ENCODE measurements at regions not wholly inside any gene's neighbourhood (a gene's known extent, or its start where the extent isn't known, plus 50 kb on each side); places are given as distances from the start of the nearest gene placed in this dataset.
A peak's percentile ranks its signal among the peaks of the same experiment; 100 is the strongest.
"Not testable (repeated sequence)": the region's sequence is repeated elsewhere in the genome, so short reads cannot be mapped to it uniquely, and the experiment has no call there.

- Histone ChIP-seq H3K4me1 (ENCODE audit: low read length) (peaks cover 4% of the 10 kb centered on the region; the same call in 1 of the 2 replicates), H3F3A (ENCODE audit: insufficient read depth, low read length) (no peaks in the 10 kb centered on the region), H4K20me1 (ENCODE audit: insufficient read depth, low read length) (no peaks in the 10 kb centered on the region), H3K4me3 (ENCODE audit: low read length) (no peak overlapping the region), H2AFZ (ENCODE audit: low read length) (no peak overlapping the region), H3K27ac (ENCODE audit: low read length) (no peak overlapping the region), H3K36me3 (replicated peaks; ENCODE audit: insufficient read depth, low read length) (no peaks in the 10 kb centered on the region), H3K79me2 (ENCODE audit: low read length) (no peaks in the 10 kb centered on the region), H3K4me2 (ENCODE audit: low read depth, low read length) (no peak overlapping the region), H3K27me3 (replicated peaks; ENCODE audit: insufficient read depth, low read length) (no peaks in the 10 kb centered on the region), H3K9me3 (replicated peaks; ENCODE audit: insufficient read depth, low read length) (no peaks in the 10 kb centered on the region), H3K9ac (ENCODE audit: low read length) (no peak overlapping the region), H3K9me2 (replicated peaks; ENCODE audit: insufficient read depth, low read length) (no peaks in the 10 kb centered on the region)
- TF ChIP-seq EZH2phosphoT487 (IDR thresholded peaks at IDR 0.05; ENCODE audit: low read length) (no peak), EZH2 (optimal IDR thresholded peaks at IDR 0.05; ENCODE audit: low read depth, low read length) (no peak), CTCF (IDR thresholded peaks at IDR 0.05; ENCODE audit: low read length) (no peak)
- DNase-seq: peak; percentile 60
Measured at GRCh38 chr3:98691897-98692296, 71.2 kb upstream of the ST3GAL6 start.

GRCh38 chr3:98692787-98693473 lies 70.2 kb upstream of the ST3GAL6 start:
- Histone ChIP-seq H3K27me3 (replicated peaks; ENCODE audit: insufficient read depth, low read length) (no peaks in the 10 kb centered on the region), H3K9me2 (replicated peaks; ENCODE audit: insufficient read depth, low read length) (no peaks in the 10 kb centered on the region), H4K20me1 (ENCODE audit: insufficient read depth, low read length) (no peaks in the 10 kb centered on the region), H3K9me3 (replicated peaks; ENCODE audit: insufficient read depth, low read length) (no peaks in the 10 kb centered on the region), H3F3A (ENCODE audit: insufficient read depth, low read length) (no peaks in the 10 kb centered on the region), H3K27ac (ENCODE audit: low read length) (no peak overlapping the region), H3K4me3 (ENCODE audit: low read length) (no peak overlapping the region), H3K36me3 (replicated peaks; ENCODE audit: insufficient read depth, low read length) (no peaks in the 10 kb centered on the region), H2AFZ (ENCODE audit: low read length) (no peak overlapping the region), H3K79me2 (ENCODE audit: low read length) (no peaks in the 10 kb centered on the region), H3K9ac (ENCODE audit: low read length) (no peak overlapping the region), H3K4me2 (ENCODE audit: low read depth, low read length) (no peak overlapping the region), H3K4me1 (ENCODE audit: low read length) (peaks cover 4% of the 10 kb centered on the region; the same call in 1 of the 2 replicates)
- DNase-seq: no peak
- TF ChIP-seq CTCF (IDR thresholded peaks at IDR 0.05; ENCODE audit: low read length) (no peak), EZH2phosphoT487 (IDR thresholded peaks at IDR 0.05; ENCODE audit: low read length) (no peak), EZH2 (optimal IDR thresholded peaks at IDR 0.05; ENCODE audit: low read depth, low read length) (no peak)

GRCh38 chr3:98695796-98696195 lies 67.3 kb upstream of the ST3GAL6 start:
- H3F3A ChIP-seq (ENCODE audit: insufficient read depth, low read length): no peaks in the 10 kb centered on the region
- H3K9me3 ChIP-seq (replicated peaks; ENCODE audit: insufficient read depth, low read length): no peaks in the 10 kb centered on the region
- H4K20me1 ChIP-seq (ENCODE audit: insufficient read depth, low read length): no peaks in the 10 kb centered on the region
- H3K4me3 ChIP-seq (ENCODE audit: low read length): no peak overlapping the region
- H3K27me3 ChIP-seq (replicated peaks; ENCODE audit: insufficient read depth, low read length): no peaks in the 10 kb centered on the region
- TF ChIP-seq EZH2 (optimal IDR thresholded peaks at IDR 0.05; ENCODE audit: low read depth, low read length): no peak
- no peak for TF ChIP-seq CTCF (IDR thresholded peaks at IDR 0.05; ENCODE audit: low read length)
- no peak for TF ChIP-seq EZH2phosphoT487 (IDR thresholded peaks at IDR 0.05; ENCODE audit: low read length)
- no peak overlapping the region for H3K27ac ChIP-seq (ENCODE audit: low read length)
- no peaks in the 10 kb centered on the region for H3K9me2 ChIP-seq (replicated peaks; ENCODE audit: insufficient read depth, low read length)
- H3K36me3 ChIP-seq (replicated peaks; ENCODE audit: insufficient read depth, low read length): no peaks in the 10 kb centered on the region
- no peaks in the 10 kb centered on the region for H3K79me2 ChIP-seq (ENCODE audit: low read length)
- no peak overlapping the region for H2AFZ ChIP-seq (ENCODE audit: low read length)
- DNase-seq: no peak
- H3K4me1 ChIP-seq (ENCODE audit: low read length): peaks cover 4% of the 10 kb centered on the region; the same call in 1 of the 2 replicates
- no peak overlapping the region for H3K9ac ChIP-seq (ENCODE audit: low read length)
- H3K4me2 ChIP-seq (ENCODE audit: low read depth, low read length): no peak overlapping the region

GRCh38 chr3:98696296-98696695 lies 66.8 kb upstream of the ST3GAL6 start:
- not testable (repeated sequence) for H3K4me1 ChIP-seq (ENCODE audit: low read length); H2AFZ ChIP-seq (ENCODE audit: low read length); H3K27ac ChIP-seq (ENCODE audit: low read length); H3K9me2 ChIP-seq (replicated peaks; ENCODE audit: insufficient read depth, low read length); H3K36me3 ChIP-seq (replicated peaks; ENCODE audit: insufficient read depth, low read length); H3K9ac ChIP-seq (ENCODE audit: low read length); H3K9me3 ChIP-seq (replicated peaks; ENCODE audit: insufficient read depth, low read length); H3K79me2 ChIP-seq (ENCODE audit: low read length); H4K20me1 ChIP-seq (ENCODE audit: insufficient read depth, low read length); DNase-seq; H3K4me3 ChIP-seq (ENCODE audit: low read length); H3F3A ChIP-seq (ENCODE audit: insufficient read depth, low read length); H3K27me3 ChIP-seq (replicated peaks; ENCODE audit: insufficient read depth, low read length); H3K4me2 ChIP-seq (ENCODE audit: low read depth, low read length)
